H9 (cell line): ENCODE measurements at regions not wholly inside any gene's neighbourhood (a gene's known extent, or its start where the extent isn't known, plus 50 kb on each side); places are given as distances from the start of the nearest gene placed in this dataset.
"Not testable (repeated sequence)": the region's sequence is repeated elsewhere in the genome, so short reads cannot be mapped to it uniquely, and the experiment has no call there.

ENCODE experiments used
- DNase-seq: peaks from one replicate; pipeline ENCODE4 v3.0.0-alpha.2; 2017
- H2AFZ ChIP-seq: one replicate; pipeline ENCODE4 v1.6.1; 2013; ENCODE audit warnings: mild to moderate bottlenecking, low read length, control low read depth, moderate library complexity
- H2AK5ac ChIP-seq: 2 replicates; pipeline ENCODE4 v1.6.1; 2013; ENCODE audit warnings: low read length, control low read depth, mixed read lengths; ENCODE audit not compliant: insufficient read length
- H2BK120ac ChIP-seq: one replicate; pipeline ENCODE4 v1.6.1; 2013; ENCODE audit warnings: low read depth, mild to moderate bottlenecking, low read length, control low read depth, inconsistent platforms; ENCODE audit not compliant: poor library complexity, severe bottlenecking
- H2BK12ac ChIP-seq: 2 replicates; pipeline ENCODE4 v1.6.1; 2013; ENCODE audit warnings: low read length, control low read depth, mixed read lengths, low read depth; ENCODE audit not compliant: insufficient read length
- H2BK15ac ChIP-seq: 2 replicates; pipeline ENCODE4 v1.6.1; 2013; ENCODE audit warnings: low read depth, low read length, control low read depth
- H2BK20ac ChIP-seq: one replicate; pipeline ENCODE4 v1.6.1; 2013; ENCODE audit warnings: low read depth, mild to moderate bottlenecking, low read length, control low read depth, inconsistent platforms; ENCODE audit not compliant: poor library complexity, severe bottlenecking
- H2BK5ac ChIP-seq: 2 replicates; pipeline ENCODE4 v1.6.1; 2013; ENCODE audit warnings: low read length, control low read depth, mixed read lengths; ENCODE audit not compliant: insufficient read length
- H3K14ac ChIP-seq: 2 replicates; pipeline ENCODE4 v1.6.1; 2013; ENCODE audit warnings: low read length, control low read depth; ENCODE audit not compliant: insufficient read depth
- H3K18ac ChIP-seq: 2 replicates; pipeline ENCODE4 v1.6.1; 2013; ENCODE audit warnings: low read depth, mild to moderate bottlenecking, mixed read lengths, low read length, control low read depth; ENCODE audit not compliant: insufficient read length
- H3K23ac ChIP-seq: 2 replicates; pipeline ENCODE4 v1.6.1; 2013; ENCODE audit warnings: low read length, control low read depth, mixed read lengths, low read depth; ENCODE audit not compliant: insufficient read length
- H3K23me2 ChIP-seq: 2 replicates; pipeline ENCODE4 v1.6.1; 2013; ENCODE audit warnings: low read depth, mild to moderate bottlenecking, mixed read lengths, low read length, control low read depth; ENCODE audit not compliant: insufficient read length, poor library complexity, severe bottlenecking
- H3K27ac ChIP-seq: 2 replicates; pipeline ENCODE4 v1.5.1; 2013; ENCODE audit warnings: low read length, control low read depth, mixed read lengths, low read depth; ENCODE audit not compliant: insufficient read length
- H3K27me3 ChIP-seq: 2 replicates; pipeline ENCODE4 v1.6.1; 2013; ENCODE audit warnings: low read length, control low read depth, inconsistent platforms; ENCODE audit not compliant: insufficient read depth
- H3K4ac ChIP-seq: 2 replicates; pipeline ENCODE4 v1.6.1; 2013; ENCODE audit warnings: low read depth, mild to moderate bottlenecking, control low read depth, inconsistent platforms, low read length, moderate library complexity
- H3K4me1 ChIP-seq: 2 replicates; pipeline ENCODE4 v1.6.1; 2013; ENCODE audit warnings: low read length, control low read depth, inconsistent platforms; ENCODE audit not compliant: insufficient read depth
- H3K4me2 ChIP-seq: 2 replicates; pipeline ENCODE4 v1.6.1; 2013; ENCODE audit warnings: low read length, control low read depth, mixed read lengths; ENCODE audit not compliant: insufficient read length, insufficient read depth
- H3K56ac ChIP-seq: 2 replicates; pipeline ENCODE4 v1.6.1; 2013; ENCODE audit warnings: low read depth, mild to moderate bottlenecking, mixed read lengths, low read length, control low read depth; ENCODE audit not compliant: insufficient read length
- H3K79me1 ChIP-seq: 2 replicates; pipeline ENCODE4 v1.6.1; 2013; ENCODE audit warnings: low read depth, mild to moderate bottlenecking, moderate library complexity, low read length, control low read depth, inconsistent platforms; ENCODE audit not compliant: insufficient read depth, poor library complexity, severe bottlenecking
- H3K79me2 ChIP-seq: 2 replicates; pipeline ENCODE4 v1.6.1; 2013; ENCODE audit warnings: low read length, control low read depth, inconsistent platforms; ENCODE audit not compliant: insufficient read depth
- H3K9ac ChIP-seq: 2 replicates; pipeline ENCODE4 v1.6.1; 2013; ENCODE audit warnings: low read length, control low read depth, mixed read lengths; ENCODE audit not compliant: insufficient read length; ENCODE audit errors: extremely low read depth
- H3K9me3 ChIP-seq: one replicate; pipeline ENCODE4 v1.6.1; 2013; ENCODE audit warnings: low read depth, low read length, inconsistent platforms; ENCODE audit not compliant: control insufficient read depth
- H3T11ph ChIP-seq: one replicate; pipeline ENCODE4 v1.6.1; 2013; ENCODE audit warnings: mild to moderate bottlenecking, low read length, control low read depth, inconsistent platforms
- H4K20me1 ChIP-seq: one replicate; pipeline ENCODE4 v1.6.1; 2013; ENCODE audit not compliant: control insufficient read depth, insufficient read length, insufficient read depth
- H4K5ac ChIP-seq: 2 replicates; pipeline ENCODE4 v1.6.1; 2013; ENCODE audit warnings: low read depth, mild to moderate bottlenecking, mixed read lengths, low read length, control low read depth; ENCODE audit not compliant: insufficient read length
- H4K8ac ChIP-seq: replicated peaks from 2 replicates; pipeline ENCODE4 v1.6.1; 2013; ENCODE audit warnings: low read length, control low read depth, mixed read lengths, low read depth; ENCODE audit not compliant: insufficient read length
- H4K91ac ChIP-seq: 2 replicates; pipeline ENCODE4 v1.6.1; 2013; ENCODE audit warnings: low read depth, mild to moderate bottlenecking, moderate library complexity, mixed read lengths, low read length, control low read depth; ENCODE audit not compliant: insufficient read length
- H3K27ac Mint-ChIP-seq, 3 experiments: 2 replicates in 2 of 3; 3 replicates in 1 of 3; pipeline ENCODE4 v1.8.0; 2020 to 2021; ENCODE audit warnings: mixed read lengths in 3 of 3, mild to moderate bottlenecking in 1 of 3, moderate library complexity in 1 of 3
- H3K27me3 Mint-ChIP-seq: 2 replicates; pipeline ENCODE4 v1.8.0; 2021; ENCODE audit warnings: low read depth, mild to moderate bottlenecking, moderate library complexity, mixed read lengths
- H3K36me3 Mint-ChIP-seq, 3 experiments: 2 replicates in 2 of 3; 3 replicates in 1 of 3; pipeline ENCODE4 v1.8.0; 2020 to 2021; ENCODE audit warnings: low read depth in 3 of 3, mixed read lengths in 3 of 3; ENCODE audit not compliant: insufficient read depth in 1 of 3
- H3K4me1 Mint-ChIP-seq, 2 experiments: 2 replicates each; pipeline ENCODE4 v1.8.0; 2020; ENCODE audit warnings: mixed read lengths in 2 of 2
- H3K4me3 Mint-ChIP-seq, 2 experiments: 2 replicates in 1 of 2; 3 replicates in 1 of 2; pipeline ENCODE4 v1.8.0; 2020 to 2021; ENCODE audit warnings: mild to moderate bottlenecking in 2 of 2, mixed read lengths in 2 of 2, moderate library complexity in 1 of 2
- H3K9me3 Mint-ChIP-seq, 2 experiments: 2 replicates in 1 of 2; 3 replicates in 1 of 2; pipeline ENCODE4 v1.8.0; 2020; ENCODE audit warnings: mild to moderate bottlenecking in 2 of 2, mixed read lengths in 2 of 2, moderate library complexity in 1 of 2
- WGBS: extraction: QIAGEN DNeasy Blood & Tissue Kit; methylation state at CpG from one replicate; pipeline ENCODE4 v1.1.7; 2013; ENCODE audit warnings: missing lambda C conversion rate, low lambda C conversion rate, mixed read lengths; ENCODE audit not compliant: insufficient read length; ENCODE audit errors: extremely low coverage; 5-methylcytosine and 5-hydroxymethylcytosine counted together
- TF ChIP-seq, protein P1 (sequence below): fragments of 200-600 bp; sonication (generic); conservative IDR thresholded peaks from 3 replicates; pipeline ENCODE4 v1.8.0; 2021; ENCODE audit warnings: antibody characterized with exemption, mild to moderate bottlenecking

DNA sequence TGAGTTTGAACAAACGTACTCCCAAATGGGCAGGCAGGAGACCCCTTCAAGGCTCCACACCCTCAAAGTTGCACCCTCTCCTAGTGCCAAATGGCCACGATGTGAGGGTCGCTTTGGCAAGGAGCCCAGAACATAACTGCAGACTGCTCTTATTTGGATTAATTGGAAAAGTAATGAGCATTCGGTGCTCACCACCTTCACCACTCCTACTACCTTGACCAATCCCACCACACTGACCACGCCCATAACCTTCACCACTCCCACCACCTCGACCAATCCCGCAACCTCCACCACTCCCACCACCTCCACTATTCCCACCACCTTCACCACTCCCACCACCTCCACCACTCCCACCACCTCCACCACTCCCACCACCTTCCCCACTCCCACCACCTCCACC lies 94.7 kb upstream of the PAX2 start:
- Histone ChIP-seq H3K23me2 (peaks cover 19% of the 10 kb centered on the region), H2BK15ac (no peak overlapping the region), H2AK5ac (no peak overlapping the region), H3K14ac (no peak overlapping the region), H3K27me3 (peaks cover 18% of the 10 kb centered on the region; the same call in 1 of the 2 replicates), H2AFZ (no peak overlapping the region), H2BK120ac (no peak overlapping the region), H2BK5ac (no peak overlapping the region), H3K56ac (no peak overlapping the region), H3K27ac (no peak overlapping the region), H3K4me2 (no peak overlapping the region), H3K9me3 (no peaks in the 10 kb centered on the region), H4K5ac (no peak overlapping the region), H4K8ac (no peak overlapping the region), H3K9ac (no peak overlapping the region), H4K91ac (no peak overlapping the region), H4K20me1 (no peaks in the 10 kb centered on the region), H3K4me1 (no peaks in the 10 kb centered on the region; the same call in 1 of the 2 replicates), H3T11ph (no peak overlapping the region), H2BK12ac (no peak overlapping the region), H2BK20ac (no peak overlapping the region), H3K23ac (no peak overlapping the region), H3K18ac (no peak overlapping the region), H3K79me2 (no peaks in the 10 kb centered on the region), H3K4ac (no peak overlapping the region), H3K79me1 (no peaks in the 10 kb centered on the region)
- H3K4me1 Mint-ChIP-seq, result peaks cover 27 to 38% of the 10 kb centered on the region in 2 experiments
- DNase-seq, result no peak
- H3K27me3 Mint-ChIP-seq, result peaks cover 80% of the 10 kb centered on the region
- H3K4me3 Mint-ChIP-seq, result no peak overlapping the region
- no CpG with 5 or more reads among the region's 7 CpGs for WGBS
- H3K27ac Mint-ChIP-seq, result no peak overlapping the region
- H3K9me3 Mint-ChIP-seq, result peaks cover 2 to 10% of the 10 kb centered on the region in 2 experiments; a peak in 4 of 5 replicates
- TF ChIP-seq, protein P1, sequence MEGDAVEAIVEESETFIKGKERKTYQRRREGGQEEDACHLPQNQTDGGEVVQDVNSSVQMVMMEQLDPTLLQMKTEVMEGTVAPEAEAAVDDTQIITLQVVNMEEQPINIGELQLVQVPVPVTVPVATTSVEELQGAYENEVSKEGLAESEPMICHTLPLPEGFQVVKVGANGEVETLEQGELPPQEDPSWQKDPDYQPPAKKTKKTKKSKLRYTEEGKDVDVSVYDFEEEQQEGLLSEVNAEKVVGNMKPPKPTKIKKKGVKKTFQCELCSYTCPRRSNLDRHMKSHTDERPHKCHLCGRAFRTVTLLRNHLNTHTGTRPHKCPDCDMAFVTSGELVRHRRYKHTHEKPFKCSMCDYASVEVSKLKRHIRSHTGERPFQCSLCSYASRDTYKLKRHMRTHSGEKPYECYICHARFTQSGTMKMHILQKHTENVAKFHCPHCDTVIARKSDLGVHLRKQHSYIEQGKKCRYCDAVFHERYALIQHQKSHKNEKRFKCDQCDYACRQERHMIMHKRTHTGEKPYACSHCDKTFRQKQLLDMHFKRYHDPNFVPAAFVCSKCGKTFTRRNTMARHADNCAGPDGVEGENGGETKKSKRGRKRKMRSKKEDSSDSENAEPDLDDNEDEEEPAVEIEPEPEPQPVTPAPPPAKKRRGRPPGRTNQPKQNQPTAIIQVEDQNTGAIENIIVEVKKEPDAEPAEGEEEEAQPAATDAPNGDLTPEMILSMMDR, result no peak
- H3K36me3 Mint-ChIP-seq, result peaks cover 0 to 8% (median 2%) of the 10 kb centered on the region in 3 experiments; a peak in 1 of 7 replicates

DNA sequence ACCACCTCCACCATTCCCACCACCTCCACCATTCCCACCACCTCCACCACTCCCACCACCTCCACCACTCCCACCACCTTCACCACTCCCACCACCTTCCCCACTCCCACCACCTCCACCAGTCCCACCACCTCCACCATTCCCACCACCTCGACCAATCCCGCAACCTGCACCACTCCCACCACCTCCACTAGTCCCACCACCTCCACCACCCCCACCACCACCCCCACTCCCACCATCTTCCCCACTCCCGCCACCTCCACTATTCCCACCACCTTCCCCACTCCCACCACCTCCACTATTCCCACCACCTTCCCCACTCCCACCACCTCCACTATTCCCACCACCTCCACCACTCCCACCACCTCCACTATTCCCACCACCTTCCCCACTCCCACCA lies 94.3 kb upstream of the PAX2 start:
- not testable (repeated sequence) for H3K27ac ChIP-seq, H3K36me3 Mint-ChIP-seq, H3K23ac ChIP-seq, H4K20me1 ChIP-seq, H4K91ac ChIP-seq, H4K5ac ChIP-seq, H3K4ac ChIP-seq, H3K9me3 ChIP-seq, H3T11ph ChIP-seq, H3K18ac ChIP-seq, H3K4me3 Mint-ChIP-seq, H2AFZ ChIP-seq, H2BK12ac ChIP-seq, H3K4me1 ChIP-seq, H3K27ac Mint-ChIP-seq, H4K8ac ChIP-seq, H2BK15ac ChIP-seq, H3K79me2 ChIP-seq, DNase-seq, H2AK5ac ChIP-seq, H3K4me2 ChIP-seq, H2BK20ac ChIP-seq, H2BK120ac ChIP-seq, H3K56ac ChIP-seq, H3K14ac ChIP-seq, H3K79me1 ChIP-seq, H2BK5ac ChIP-seq, H3K9ac ChIP-seq
- Histone ChIP-seq H3K27me3 (peaks cover 22% of the 10 kb centered on the region), H3K23me2 (peaks cover 23% of the 10 kb centered on the region)
- Mint-ChIP-seq H3K9me3 (peaks cover 2 to 12% of the 10 kb centered on the region in 2 experiments; a peak in 4 of 5 replicates), H3K4me1 (peaks cover 23 to 38% of the 10 kb centered on the region in 2 experiments), H3K27me3 (peaks cover 80% of the 10 kb centered on the region)
- no CpG with 5 or more reads among the region's 3 CpGs for WGBS
